GM06990 (cell line): ENCODE measurements at regions not wholly inside any gene's neighbourhood (a gene's known extent, or its start where the extent isn't known, plus 50 kb on each side); places are given as distances from the start of the nearest gene placed in this dataset.

Experiments
- DNase-seq: peaks from one replicate; pipeline ENCODE4 v3.0.0-alpha.2; 2011; ENCODE audit not compliant: insufficient read length; ENCODE audit errors: extremely low read depth
- H3K27me3 ChIP-seq: replicated peaks from 2 replicates; pipeline ENCODE4 v1.6.0; 2011; ENCODE audit warnings: low read length; ENCODE audit not compliant: control insufficient read depth, insufficient read depth
- H3K36me3 ChIP-seq: 2 replicates; pipeline ENCODE4 v1.5.1; 2011; ENCODE audit warnings: low read length; ENCODE audit not compliant: control insufficient read depth, insufficient read depth
- H3K4me3 ChIP-seq: replicated peaks from 2 replicates; pipeline ENCODE4 v1.5.1; 2011; ENCODE audit warnings: low read depth, mild to moderate bottlenecking, control low read depth, low read length
- TF ChIP-seq, protein P1 (sequence below): IDR thresholded peaks from 2 replicates; pipeline ENCODE4 v1.5.1; 2011; ENCODE audit warnings: low read length, control low read depth, mild to moderate bottlenecking, inconsistent platforms; ENCODE audit not compliant: insufficient read depth, poor library complexity, severe bottlenecking

DNA sequence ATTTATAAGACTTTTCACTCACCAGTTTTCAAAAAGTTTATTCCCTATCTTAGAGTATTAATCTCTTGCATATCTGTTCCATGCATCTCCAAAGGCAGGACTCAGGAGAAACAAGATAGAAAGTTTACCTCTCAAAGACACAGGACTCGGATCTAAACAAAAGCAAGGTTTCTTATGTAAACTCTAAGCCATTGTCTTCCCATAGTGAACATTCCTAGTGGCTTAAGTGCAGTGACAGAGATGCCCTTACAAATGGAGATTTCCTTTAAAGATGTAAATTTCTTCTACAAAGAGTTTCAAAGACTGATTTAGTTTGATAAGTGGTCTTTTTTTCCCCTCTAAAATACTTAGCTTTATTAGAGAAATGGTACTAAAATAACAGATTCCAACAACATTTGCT is 209.8 kb downstream of the ACTR3B start:
- no peaks in the 10 kb centered on the region for H3K36me3 ChIP-seq
- no peak for DNase-seq
- no peak overlapping the region for H3K4me3 ChIP-seq
- no peaks in the 10 kb centered on the region for H3K27me3 ChIP-seq
- TF ChIP-seq, protein P1, sequence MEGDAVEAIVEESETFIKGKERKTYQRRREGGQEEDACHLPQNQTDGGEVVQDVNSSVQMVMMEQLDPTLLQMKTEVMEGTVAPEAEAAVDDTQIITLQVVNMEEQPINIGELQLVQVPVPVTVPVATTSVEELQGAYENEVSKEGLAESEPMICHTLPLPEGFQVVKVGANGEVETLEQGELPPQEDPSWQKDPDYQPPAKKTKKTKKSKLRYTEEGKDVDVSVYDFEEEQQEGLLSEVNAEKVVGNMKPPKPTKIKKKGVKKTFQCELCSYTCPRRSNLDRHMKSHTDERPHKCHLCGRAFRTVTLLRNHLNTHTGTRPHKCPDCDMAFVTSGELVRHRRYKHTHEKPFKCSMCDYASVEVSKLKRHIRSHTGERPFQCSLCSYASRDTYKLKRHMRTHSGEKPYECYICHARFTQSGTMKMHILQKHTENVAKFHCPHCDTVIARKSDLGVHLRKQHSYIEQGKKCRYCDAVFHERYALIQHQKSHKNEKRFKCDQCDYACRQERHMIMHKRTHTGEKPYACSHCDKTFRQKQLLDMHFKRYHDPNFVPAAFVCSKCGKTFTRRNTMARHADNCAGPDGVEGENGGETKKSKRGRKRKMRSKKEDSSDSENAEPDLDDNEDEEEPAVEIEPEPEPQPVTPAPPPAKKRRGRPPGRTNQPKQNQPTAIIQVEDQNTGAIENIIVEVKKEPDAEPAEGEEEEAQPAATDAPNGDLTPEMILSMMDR, result no peak

GRCh38 chr7:152969839-152970238 is 210.3 kb downstream of the ACTR3B start:
- Histone ChIP-seq H3K27me3 (no peaks in the 10 kb centered on the region), H3K4me3 (no peak overlapping the region), H3K36me3 (no peaks in the 10 kb centered on the region)
- DNase-seq, result no peak
- TF ChIP-seq, protein P1, result no peak

- Histone ChIP-seq H3K27me3 (no peaks in the 10 kb centered on the region), H3K36me3 (no peaks in the 10 kb centered on the region), H3K4me3 (no peak overlapping the region)
- TF ChIP-seq, protein P1, result no peak
- DNase-seq, result no peak
Measured at GRCh38 chr7:152970481-152970880, 210.9 kb downstream of the ACTR3B start.

GRCh38 chr7:152974577-152974976 is 215.0 kb downstream of the ACTR3B start:
- no peak overlapping the region for H3K4me3 ChIP-seq
- no peaks in the 10 kb centered on the region for H3K27me3 ChIP-seq
- no peak for DNase-seq
- TF ChIP-seq, protein P1, result no peak
- no peaks in the 10 kb centered on the region for H3K36me3 ChIP-seq

DNA sequence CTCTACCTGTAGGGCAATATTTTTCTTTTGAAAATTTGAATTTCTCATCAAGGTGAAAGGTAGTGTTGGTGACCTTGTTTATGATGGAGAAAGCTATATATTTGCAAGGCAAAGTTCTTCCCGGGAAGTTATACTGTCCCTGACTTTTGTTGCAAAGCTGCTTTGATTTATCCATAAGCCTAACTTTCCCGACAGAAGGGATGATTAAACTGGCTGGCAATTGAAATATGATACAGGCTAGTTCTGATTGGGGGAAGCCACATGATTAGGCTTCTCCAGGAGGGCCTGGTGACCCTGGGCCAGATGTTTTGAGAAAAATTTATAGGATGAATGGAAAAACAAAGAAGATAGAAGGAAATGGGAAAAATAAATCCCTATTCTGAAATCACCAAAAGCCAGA is 215.5 kb downstream of the ACTR3B start:
- DNase-seq, result no peak
- TF ChIP-seq, protein P1, result no peak

GRCh38 chr7:152979376-152979775 is 219.8 kb downstream of the ACTR3B start:
- DNase-seq, result no peak
- no peak overlapping the region for H3K4me3 ChIP-seq
- H3K27me3 ChIP-seq, result no peaks in the 10 kb centered on the region
- no peaks in the 10 kb centered on the region for H3K36me3 ChIP-seq
- TF ChIP-seq, protein P1, result no peak

More for the DNA sequence above, 215.5 kb downstream of the ACTR3B start:
- Histone ChIP-seq H3K36me3 (no peaks in the 10 kb centered on the region), H3K4me3 (no peak overlapping the region), H3K27me3 (no peaks in the 10 kb centered on the region)
